ENCODE measurements at regions not wholly inside any gene's neighbourhood (a gene's known extent, or its start where the extent isn't known, plus 50 kb on each side); places are given as distances from the start of the nearest gene placed in this dataset.

DNA sequence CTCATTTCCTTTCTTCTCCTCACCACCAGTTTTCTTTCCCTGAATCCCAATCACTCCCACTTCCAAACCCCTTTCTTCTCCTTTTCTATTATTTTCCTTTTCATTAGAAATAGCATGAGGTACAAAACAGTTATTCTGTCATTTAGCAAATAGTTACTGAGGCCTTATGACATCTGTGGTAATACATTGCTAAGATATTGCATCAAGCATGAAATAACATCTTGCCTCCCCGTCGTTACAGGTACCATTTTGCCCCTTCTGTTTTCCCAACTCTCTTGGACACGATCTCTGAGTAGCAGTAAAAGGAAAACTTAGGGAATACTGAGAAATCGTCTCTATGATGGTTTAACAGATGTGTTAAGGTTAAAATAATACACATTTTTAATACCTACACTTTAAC lies 175.8 kb upstream of the SOX5 start:
- TF ChIP-seq, protein P1, sequence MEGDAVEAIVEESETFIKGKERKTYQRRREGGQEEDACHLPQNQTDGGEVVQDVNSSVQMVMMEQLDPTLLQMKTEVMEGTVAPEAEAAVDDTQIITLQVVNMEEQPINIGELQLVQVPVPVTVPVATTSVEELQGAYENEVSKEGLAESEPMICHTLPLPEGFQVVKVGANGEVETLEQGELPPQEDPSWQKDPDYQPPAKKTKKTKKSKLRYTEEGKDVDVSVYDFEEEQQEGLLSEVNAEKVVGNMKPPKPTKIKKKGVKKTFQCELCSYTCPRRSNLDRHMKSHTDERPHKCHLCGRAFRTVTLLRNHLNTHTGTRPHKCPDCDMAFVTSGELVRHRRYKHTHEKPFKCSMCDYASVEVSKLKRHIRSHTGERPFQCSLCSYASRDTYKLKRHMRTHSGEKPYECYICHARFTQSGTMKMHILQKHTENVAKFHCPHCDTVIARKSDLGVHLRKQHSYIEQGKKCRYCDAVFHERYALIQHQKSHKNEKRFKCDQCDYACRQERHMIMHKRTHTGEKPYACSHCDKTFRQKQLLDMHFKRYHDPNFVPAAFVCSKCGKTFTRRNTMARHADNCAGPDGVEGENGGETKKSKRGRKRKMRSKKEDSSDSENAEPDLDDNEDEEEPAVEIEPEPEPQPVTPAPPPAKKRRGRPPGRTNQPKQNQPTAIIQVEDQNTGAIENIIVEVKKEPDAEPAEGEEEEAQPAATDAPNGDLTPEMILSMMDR (conservative IDR thresholded peaks at IDR 0.05; ENCODE audit: low read depth, low read length) = no peak
- TF ChIP-seq EZH2 (IDR thresholded peaks at IDR 0.05; ENCODE audit: low read length, unreplicated experiment) = no peak

Measured in PC-3 (cell line).